ENCODE measurements at regions not wholly inside any gene's neighbourhood (a gene's known extent, or its start where the extent isn't known, plus 50 kb on each side); places are given as distances from the start of the nearest gene placed in this dataset. TPM values are rescaled to one million over a fixed set of nuclear protein-coding genes. Genes with fewer than 3 reads are reported as not detected.

DNA sequence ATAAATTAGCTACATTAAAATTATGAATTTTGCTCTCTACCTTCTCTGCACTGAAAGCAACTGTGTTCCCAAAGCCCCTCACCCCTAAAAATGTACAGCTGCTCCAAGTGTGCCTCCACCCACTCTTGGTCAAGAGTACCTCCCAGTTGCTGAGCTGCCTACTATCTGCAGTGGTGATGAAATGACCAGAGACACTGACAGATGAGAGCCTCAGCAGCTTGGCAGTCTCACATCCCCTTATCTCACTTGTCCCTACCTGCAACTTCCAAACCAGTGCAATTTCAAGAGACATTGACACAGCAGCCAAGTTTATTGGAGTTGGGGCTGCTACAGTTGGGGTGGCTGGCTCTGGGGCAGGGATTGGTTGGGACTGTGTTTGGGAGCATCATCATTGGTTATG is 52.2 kb upstream of the COL6A5 start:
- intact Hi-C loops (cut with DNase I), result no loop called here
- no peak overlapping the region for H3K4me3 ChIP-seq
- no peak for DNase-seq
- TF ChIP-seq POLR2A (IDR thresholded peaks at IDR 0.05), result no peak
- TF ChIP-seq, protein P1, sequence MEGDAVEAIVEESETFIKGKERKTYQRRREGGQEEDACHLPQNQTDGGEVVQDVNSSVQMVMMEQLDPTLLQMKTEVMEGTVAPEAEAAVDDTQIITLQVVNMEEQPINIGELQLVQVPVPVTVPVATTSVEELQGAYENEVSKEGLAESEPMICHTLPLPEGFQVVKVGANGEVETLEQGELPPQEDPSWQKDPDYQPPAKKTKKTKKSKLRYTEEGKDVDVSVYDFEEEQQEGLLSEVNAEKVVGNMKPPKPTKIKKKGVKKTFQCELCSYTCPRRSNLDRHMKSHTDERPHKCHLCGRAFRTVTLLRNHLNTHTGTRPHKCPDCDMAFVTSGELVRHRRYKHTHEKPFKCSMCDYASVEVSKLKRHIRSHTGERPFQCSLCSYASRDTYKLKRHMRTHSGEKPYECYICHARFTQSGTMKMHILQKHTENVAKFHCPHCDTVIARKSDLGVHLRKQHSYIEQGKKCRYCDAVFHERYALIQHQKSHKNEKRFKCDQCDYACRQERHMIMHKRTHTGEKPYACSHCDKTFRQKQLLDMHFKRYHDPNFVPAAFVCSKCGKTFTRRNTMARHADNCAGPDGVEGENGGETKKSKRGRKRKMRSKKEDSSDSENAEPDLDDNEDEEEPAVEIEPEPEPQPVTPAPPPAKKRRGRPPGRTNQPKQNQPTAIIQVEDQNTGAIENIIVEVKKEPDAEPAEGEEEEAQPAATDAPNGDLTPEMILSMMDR (IDR thresholded peaks at IDR 0.05), result no peak
- H3K36me3 ChIP-seq (replicated peaks in 1 of 2; ENCODE audit: insufficient read depth in 1 of 2, low read depth in 2 of 2), result no peaks in the 10 kb centered on the region
- no peaks in the 10 kb centered on the region for H3K9me3 ChIP-seq
- H3K4me1 ChIP-seq, result no peaks in the 10 kb centered on the region
- no peaks in the 10 kb centered on the region for H3K27me3 ChIP-seq
- ATAC-seq, result no peak
- no peak overlapping the region for H3K27ac ChIP-seq

Small RNAs in the stretch of these regions (small RNA-seq; reads per million reads assigned to genes)
- not detected for gene ENPP7P3
- not detected for gene SNRPCP8
